ENCODE measurements at regions not wholly inside any gene's neighbourhood (a gene's known extent, or its start where the extent isn't known, plus 50 kb on each side); places are given as distances from the start of the nearest gene placed in this dataset.

GRCh38 chr20:11546939-11547338, 370.8 kb upstream of the BTBD3 start:
- H3K4me1 ChIP-seq (ENCODE audit: insufficient read depth, low read length): no peaks in the 10 kb centered on the region
- ATAC-seq (ENCODE audit: poor library complexity) (no peak), DNase-seq (no peak)
- H3K36me3 Mint-ChIP-seq (ENCODE audit: low read depth): no peaks in the 10 kb centered on the region
- no peaks in the 10 kb centered on the region for H3K9me3 ChIP-seq (ENCODE audit: control insufficient read depth in 1 of 2, insufficient read depth in 1 of 2, low read length in 2 of 2)
- H3K9me3 Mint-ChIP-seq: no peaks in the 10 kb centered on the region
- H3K27ac Mint-ChIP-seq: no peak overlapping the region
- ChIA-PET CTCF (no interaction called here), POLR2A (interaction anchor here (0.6 kb wide), 1 partner anchor 29 kb away, joined by 3 read pairs; no protein-coding TSS in a partner anchor)
- intact Hi-C loops (cut with DNase I, micrococcal nuclease): no loop called here
- no peaks in the 10 kb centered on the region for H3K27me3 Mint-ChIP-seq
- TF ChIP-seq CTCF (IDR thresholded peaks at IDR 0.05): no peak
- H3K27ac ChIP-seq (ENCODE audit: low read depth in 1 of 2, low read length in 2 of 2): no peak overlapping the region
- H3K4me3 Mint-ChIP-seq: no peak overlapping the region
- H3K36me3 ChIP-seq (ENCODE audit: insufficient read depth, low read length): no peaks in the 10 kb centered on the region
- no peak overlapping the region for H3K4me3 ChIP-seq (ENCODE audit: low read length)
- H3K4me1 Mint-ChIP-seq (ENCODE audit: low read depth): no peaks in the 10 kb centered on the region
- no peaks in the 10 kb centered on the region for H3K27me3 ChIP-seq (ENCODE audit: control insufficient read depth in 1 of 2, insufficient read depth in 2 of 2, low read length in 2 of 2)

- Histone ChIP-seq H3K9me3 (ENCODE audit: control insufficient read depth in 1 of 2, insufficient read depth in 1 of 2, low read length in 2 of 2) (no peaks in the 10 kb centered on the region), H3K4me1 (ENCODE audit: insufficient read depth, low read length) (no peaks in the 10 kb centered on the region), H3K4me3 (ENCODE audit: low read length) (no peak overlapping the region), H3K27me3 (ENCODE audit: control insufficient read depth in 1 of 2, insufficient read depth in 2 of 2, low read length in 2 of 2) (no peaks in the 10 kb centered on the region), H3K27ac (ENCODE audit: low read depth in 1 of 2, low read length in 2 of 2) (no peak overlapping the region), H3K36me3 (ENCODE audit: insufficient read depth, low read length) (no peaks in the 10 kb centered on the region)
- Mint-ChIP-seq H3K36me3 (ENCODE audit: low read depth) (no peaks in the 10 kb centered on the region), H3K9me3 (no peaks in the 10 kb centered on the region), H3K27ac (no peak overlapping the region), H3K4me1 (ENCODE audit: low read depth) (no peaks in the 10 kb centered on the region), H3K27me3 (no peaks in the 10 kb centered on the region), H3K4me3 (no peak overlapping the region)
- TF ChIP-seq CTCF (IDR thresholded peaks at IDR 0.05): no peak
- CTCF ChIA-PET: interaction anchor here (0.6 kb wide), 1 partner anchor 24 kb away, joined by 4 read pairs; no protein-coding TSS in a partner anchor
- ATAC-seq (ENCODE audit: poor library complexity) (no peak), DNase-seq (no peak)
- POLR2A ChIA-PET: no interaction called here
- intact Hi-C loops (cut with DNase I, micrococcal nuclease): no loop called here
These were observed 368.3 kb upstream of the BTBD3 start for GRCh38 chr20:11549172-11550103.

- H3K36me3 ChIP-seq (ENCODE audit: insufficient read depth, low read length): no peaks in the 10 kb centered on the region
- Mint-ChIP-seq H3K9me3 (no peaks in the 10 kb centered on the region), H3K4me1 (ENCODE audit: low read depth) (no peaks in the 10 kb centered on the region), H3K4me3 (no peak overlapping the region), H3K27ac (no peak overlapping the region), H3K36me3 (ENCODE audit: low read depth) (no peaks in the 10 kb centered on the region), H3K27me3 (no peaks in the 10 kb centered on the region)
- ChIA-PET CTCF (no interaction called here), POLR2A (no interaction called here)
- no peak for TF ChIP-seq CTCF (IDR thresholded peaks at IDR 0.05)
- H3K27me3 ChIP-seq (ENCODE audit: control insufficient read depth in 1 of 2, insufficient read depth in 2 of 2, low read length in 2 of 2): no peaks in the 10 kb centered on the region
- H3K9me3 ChIP-seq (ENCODE audit: control insufficient read depth in 1 of 2, insufficient read depth in 1 of 2, low read length in 2 of 2): no peaks in the 10 kb centered on the region
- DNase-seq (no peak), ATAC-seq (ENCODE audit: poor library complexity) (no peak)
- H3K27ac ChIP-seq (ENCODE audit: low read depth in 1 of 2, low read length in 2 of 2): no peak overlapping the region
- no peaks in the 10 kb centered on the region for H3K4me1 ChIP-seq (ENCODE audit: insufficient read depth, low read length)
- no peak overlapping the region for H3K4me3 ChIP-seq (ENCODE audit: low read length)
- intact Hi-C loops (cut with DNase I, micrococcal nuclease): no loop called here
These were observed 366.9 kb upstream of the BTBD3 start for GRCh38 chr20:11550657-11551338.

All from CD4-positive, alpha-beta T cell (primary cell).